GM04503 (cell line): ENCODE measurements at regions not wholly inside any gene's neighbourhood (a gene's known extent, or its start where the extent isn't known, plus 50 kb on each side); places are given as distances from the start of the nearest gene placed in this dataset.
"Not testable (repeated sequence)": the region's sequence is repeated elsewhere in the genome, so short reads cannot be mapped to it uniquely, and the experiment has no call there.

Experiments
- DNase-seq: peaks from one replicate; pipeline ENCODE4 v3.0.0-alpha.2; 2012; ENCODE audit warnings: low read depth

DNA sequence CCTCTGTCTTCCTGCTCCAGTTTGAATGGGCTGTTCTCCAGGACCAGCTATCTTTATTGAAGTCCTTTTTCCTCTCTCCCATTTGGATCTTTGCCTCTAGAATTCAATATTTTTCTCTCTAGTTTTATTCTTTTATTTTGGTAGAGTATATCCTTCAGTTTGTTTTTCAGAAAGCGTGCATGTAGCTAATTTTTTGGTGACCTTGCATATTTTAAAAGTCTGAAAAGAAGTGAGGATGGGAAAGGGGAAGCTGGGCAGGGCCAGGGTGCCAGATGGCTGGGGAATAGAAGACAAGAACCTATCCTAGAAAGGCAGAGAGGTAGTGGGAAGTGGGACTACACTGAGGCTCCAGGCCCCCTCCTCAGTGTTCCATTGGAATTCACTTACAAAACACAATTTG lies 95.0 kb upstream of the ZBED5 start:
- DNase-seq, result no peak

DNA sequence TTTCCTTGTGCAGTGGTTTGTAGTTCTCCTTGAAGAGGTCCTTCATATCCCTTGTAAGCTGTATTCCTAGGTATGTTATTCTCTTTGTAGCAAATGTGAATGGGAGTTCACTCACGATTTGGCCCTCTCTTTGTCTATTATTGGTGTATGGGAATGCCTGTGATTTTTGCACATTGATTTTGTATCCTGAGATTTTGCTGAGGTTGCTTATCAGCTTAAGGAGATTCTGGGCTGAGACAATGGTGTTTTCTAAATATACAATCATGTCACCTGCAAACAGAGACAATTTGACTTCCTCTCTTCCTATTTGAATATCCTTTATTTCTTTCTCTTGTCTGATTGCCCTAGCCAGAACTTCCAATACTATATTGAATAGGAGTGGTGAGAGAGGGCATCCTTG lies 90.1 kb upstream of the ZBED5 start:
- not testable (repeated sequence) for DNase-seq

DNA sequence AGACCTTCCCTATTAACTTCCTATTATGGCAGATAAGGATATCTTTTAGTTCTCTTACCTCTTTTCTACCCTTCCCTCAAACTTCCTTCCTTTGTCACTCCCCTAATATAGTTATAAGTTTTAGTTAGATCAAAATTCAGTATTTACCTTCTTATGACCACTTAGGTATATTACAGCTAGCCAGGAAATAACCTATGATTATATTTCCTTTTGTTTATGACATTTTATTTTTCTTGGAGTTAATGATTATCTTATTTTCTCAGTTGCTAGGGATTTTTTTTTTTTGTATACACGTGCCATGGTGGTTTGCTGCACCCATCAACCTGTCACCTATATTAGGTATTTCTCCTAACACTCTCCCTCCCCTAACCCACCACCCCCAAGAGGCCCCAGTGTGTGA lies 88.2 kb upstream of the ZBED5 start:
- no peak for DNase-seq

DNA sequence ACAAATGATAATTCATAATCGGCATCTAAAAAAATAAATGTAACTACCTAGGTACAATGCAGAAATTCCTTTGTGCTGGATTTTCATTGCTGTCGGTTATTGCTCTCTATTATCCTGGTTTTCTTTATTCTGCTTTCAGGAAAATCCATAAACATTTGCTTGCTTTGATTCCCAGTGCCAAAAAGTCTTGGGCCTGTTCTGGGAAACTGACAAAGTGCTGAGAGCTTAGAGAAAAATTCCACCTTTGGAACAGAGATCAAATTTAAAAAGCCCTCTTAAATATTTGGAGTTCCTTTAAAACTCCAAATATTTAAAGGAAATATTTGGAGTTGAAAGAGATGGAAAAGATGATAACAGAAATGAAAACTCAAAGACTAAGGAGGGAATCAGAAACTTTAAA lies 87.3 kb upstream of the ZBED5 start:
- DNase-seq, result no peak

DNA sequence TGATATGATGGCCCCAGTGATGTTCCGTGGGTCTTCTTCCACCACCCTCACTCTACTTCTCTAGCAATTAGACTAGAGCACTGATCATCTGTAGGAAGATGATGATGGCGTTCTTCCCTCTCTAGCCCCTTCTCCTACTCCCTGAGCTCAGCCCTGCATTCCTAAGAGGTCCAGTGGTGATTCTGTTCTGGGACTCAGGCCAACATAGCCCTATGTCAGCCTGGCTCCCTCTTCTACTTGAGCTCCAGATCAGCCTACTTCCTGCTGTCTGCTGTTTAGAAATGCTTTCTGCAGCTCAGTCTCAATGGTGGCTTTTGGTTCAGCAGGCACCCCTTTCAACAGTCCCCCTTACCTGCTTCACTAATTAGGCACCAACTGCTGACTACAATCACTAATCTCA lies 86.1 kb upstream of the ZBED5 start:
- DNase-seq, result no peak

DNA sequence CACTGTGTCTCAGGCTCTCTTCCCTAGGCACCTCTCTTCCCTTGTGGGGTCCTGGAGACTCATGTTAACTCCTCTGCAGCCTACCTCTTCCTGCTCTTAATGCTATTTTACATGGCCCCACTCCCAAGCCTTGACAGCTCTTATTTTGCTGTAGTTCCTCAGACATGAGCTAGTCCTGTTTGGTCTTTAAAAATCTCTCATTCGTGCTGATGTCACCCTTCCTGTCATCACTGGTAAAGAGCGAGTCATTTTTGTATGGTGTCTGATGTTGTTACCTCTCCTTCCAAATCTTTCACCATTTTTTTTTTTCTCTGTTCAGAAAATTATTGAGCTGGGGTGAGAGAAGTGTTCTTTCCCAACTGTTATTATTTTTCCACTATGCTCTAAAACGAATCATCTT lies 84.8 kb upstream of the ZBED5 start:
- no peak for DNase-seq

DNA sequence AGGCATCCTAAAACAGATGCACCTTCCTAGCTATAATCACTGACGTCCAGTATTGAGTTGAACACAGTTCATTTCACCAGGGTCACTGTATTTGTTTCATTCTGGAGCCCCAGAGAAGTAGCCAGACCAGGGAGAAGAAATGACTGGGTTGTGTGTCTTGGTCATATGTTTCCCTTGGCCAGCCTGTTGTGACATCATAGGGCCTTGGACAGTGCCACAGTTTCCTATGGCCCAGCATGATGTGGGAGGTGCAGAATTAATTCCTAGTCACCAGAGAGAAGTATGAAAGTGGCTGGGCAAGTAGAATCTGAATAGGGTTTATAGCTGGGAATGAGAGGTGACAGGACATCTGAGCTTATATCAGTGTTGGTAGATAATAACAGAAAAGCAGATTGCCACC lies 84.0 kb upstream of the ZBED5 start:
- no peak for DNase-seq

DNA sequence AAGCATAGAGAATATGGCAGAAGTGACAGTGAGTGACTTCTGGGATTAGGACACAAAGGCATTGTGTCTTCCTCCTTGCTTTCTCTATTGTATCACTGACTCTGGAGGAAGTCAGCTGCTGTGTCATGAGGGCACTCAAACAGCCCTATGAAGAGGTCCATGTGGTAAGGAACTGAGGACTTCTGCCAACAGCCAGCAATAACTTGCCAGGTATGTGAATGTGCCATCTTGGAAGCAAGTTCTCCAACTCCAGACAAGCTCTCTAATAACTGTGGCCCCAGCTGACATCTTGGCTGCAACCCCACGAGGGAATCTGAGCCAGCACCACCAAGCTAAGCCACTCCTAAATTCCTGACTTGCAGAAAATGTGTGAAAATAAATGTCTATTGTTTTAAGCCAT lies 83.6 kb upstream of the ZBED5 start:
- no peak for DNase-seq

DNA sequence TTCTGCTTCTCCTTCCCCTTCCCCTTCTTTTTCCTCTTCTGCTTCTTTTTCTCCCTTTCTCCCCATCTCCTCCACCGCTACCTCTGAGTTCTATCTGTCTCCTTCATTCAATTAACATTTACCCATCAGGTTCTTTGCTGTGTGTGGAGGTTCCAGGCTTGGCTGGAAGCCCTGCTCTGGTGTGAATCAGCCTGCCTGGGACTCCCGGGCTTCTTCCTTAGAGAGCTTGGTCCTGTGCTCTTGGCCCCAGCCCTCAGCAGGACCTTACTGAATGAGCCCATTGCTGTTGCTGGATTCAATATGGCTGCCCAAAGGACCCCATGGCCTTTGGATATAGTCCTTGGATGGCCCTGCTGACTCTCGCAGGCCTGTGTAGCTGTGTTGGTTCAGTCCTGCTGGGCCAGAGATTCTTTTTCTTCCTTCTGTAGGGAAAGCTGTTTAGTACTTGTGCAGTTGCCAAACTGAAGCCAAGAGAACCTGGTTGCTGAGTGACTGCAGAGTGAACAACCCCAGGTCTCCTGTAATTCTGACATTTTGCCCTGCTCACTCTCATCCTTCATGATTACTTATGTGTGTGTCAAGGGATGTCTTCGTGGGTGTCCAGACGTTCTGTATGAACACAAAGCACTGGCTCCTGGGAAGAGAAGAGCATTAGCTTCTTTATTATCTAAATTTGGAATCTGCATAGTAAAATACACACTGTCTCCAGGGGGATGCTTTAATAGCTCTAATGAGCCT lies 81.0 kb upstream of the ZBED5 start:
- DNase-seq, result no peak

DNA sequence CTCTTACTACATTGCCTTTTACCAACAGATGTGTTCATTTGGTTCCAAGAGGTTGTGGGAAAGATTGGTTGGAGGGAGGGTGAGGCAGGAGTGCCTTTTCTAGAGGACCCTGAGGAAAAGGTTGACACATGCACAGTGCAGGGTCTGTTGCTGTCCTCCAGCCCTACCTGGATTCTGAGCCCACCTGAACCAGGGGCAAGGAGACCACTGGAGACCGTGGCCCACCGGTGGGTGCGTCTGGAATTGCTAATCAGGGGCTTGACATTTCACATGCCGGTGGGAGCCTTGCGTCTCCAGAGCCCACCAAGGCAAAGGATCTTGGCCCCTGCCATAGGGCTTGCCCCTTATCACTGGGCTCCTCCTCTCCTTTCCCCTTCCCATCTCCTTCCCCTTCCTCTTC lies 80.4 kb upstream of the ZBED5 start:
- DNase-seq, result no peak

DNA sequence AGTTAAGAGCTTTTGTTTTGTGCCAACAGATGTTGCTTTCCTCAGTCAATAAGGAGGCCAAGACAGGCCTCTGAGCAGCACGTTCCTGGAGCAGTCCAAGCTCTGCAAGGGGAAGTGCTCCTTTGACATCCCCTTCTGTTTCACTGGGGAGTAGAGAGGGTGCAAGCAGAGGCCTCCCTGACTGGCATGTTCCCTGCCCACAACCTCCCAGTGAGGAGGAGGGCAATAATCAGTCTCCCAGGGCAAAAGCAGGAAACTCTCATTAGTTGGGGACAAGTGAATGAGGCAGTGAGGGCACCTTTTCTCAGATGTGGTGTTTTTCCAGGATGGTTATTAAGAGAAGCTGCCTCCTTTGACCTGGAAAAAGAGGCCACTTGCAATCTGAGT lies 79.5 kb upstream of the ZBED5 start:
- no peak for DNase-seq

DNA sequence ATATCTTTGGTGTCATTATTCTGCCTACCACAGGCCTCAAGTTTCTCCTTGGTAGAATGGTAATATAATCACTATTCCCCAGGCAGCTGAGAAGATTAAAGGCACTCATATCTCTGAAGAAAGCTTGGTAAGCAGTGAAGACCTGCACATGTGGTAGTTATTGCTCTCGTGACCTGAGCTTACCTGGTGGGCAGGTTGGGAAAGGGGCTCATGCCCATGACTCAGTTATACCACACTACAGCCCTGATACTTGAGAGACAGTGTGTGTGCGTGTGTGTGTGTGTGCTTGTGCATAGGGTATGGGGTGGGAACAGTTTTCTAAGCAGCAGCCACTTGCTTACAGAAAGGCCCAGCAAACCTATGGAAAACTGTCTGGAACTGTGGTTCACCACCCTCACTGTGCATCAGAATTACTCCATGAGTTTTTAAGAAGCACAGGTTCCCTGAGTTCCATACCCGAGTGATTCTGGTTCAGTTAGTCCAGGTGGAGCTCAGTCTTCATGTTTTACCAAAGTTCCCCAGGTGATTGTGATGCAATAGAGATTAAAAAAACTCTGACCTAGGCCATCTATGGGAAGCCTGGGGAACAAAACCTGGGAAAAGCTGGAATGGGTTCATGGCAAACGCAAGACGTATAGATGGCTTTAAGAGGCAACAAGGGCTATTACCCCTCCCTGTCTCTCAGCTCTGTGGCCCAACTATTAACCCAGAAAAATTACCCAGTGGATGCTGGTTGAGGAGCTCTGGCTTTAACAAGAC lies 79.0 kb upstream of the ZBED5 start:
- no peak for DNase-seq

DNA sequence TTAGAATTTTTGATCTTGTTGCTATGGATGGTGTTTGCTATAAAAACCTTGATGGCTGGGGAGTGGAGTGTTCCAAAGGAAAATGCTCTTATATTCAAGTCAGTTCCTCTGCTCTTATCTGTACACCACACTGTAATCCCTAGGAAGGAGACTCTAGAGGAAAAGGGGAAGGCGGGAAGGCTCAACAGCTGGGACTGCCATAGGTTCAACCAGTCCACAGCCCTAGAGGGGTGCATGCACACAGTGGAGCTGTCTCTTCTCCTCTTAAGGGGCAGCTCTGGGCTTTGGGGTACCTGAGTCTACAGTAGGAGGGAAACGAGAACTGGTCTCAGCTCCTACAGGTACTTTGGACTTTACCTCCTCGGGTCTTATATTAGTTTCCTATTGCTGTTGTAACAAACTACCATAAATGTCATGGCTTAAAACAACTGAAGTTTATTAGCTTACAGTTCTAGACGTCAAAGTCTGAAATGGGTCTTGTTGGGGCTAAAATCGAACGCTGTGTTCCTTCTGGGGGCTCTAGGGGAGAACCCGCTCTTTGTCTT lies 77.2 kb upstream of the ZBED5 start:
- DNase-seq, result no peak

DNA sequence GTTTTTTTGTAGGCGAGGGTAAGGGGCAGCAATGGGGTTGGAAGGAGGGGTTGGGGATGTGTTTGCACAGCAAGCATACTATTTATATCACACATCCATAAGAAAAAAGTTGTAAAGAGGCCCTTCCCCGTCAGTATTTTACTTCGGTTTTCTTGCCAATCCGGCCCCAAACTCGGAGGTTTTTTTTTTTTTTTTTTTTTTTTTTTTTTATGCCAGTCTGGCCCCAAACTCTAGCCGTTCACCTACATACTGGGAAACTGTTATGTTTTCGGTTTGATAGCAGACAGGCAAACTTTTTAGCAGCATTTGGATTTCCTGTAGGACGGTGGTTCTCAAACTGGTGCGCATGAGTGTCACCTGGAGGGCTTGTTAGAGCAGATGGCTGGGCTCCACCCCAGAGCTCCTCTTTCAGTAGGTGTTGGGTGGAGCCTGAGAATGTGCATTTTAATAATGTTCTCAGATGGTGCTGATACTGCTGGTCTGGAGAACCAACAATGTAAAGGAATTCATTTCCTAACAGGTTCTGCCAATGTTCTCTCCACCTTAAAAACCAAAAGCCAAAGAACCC lies 76.5 kb upstream of the ZBED5 start:
- no peak for DNase-seq

DNA sequence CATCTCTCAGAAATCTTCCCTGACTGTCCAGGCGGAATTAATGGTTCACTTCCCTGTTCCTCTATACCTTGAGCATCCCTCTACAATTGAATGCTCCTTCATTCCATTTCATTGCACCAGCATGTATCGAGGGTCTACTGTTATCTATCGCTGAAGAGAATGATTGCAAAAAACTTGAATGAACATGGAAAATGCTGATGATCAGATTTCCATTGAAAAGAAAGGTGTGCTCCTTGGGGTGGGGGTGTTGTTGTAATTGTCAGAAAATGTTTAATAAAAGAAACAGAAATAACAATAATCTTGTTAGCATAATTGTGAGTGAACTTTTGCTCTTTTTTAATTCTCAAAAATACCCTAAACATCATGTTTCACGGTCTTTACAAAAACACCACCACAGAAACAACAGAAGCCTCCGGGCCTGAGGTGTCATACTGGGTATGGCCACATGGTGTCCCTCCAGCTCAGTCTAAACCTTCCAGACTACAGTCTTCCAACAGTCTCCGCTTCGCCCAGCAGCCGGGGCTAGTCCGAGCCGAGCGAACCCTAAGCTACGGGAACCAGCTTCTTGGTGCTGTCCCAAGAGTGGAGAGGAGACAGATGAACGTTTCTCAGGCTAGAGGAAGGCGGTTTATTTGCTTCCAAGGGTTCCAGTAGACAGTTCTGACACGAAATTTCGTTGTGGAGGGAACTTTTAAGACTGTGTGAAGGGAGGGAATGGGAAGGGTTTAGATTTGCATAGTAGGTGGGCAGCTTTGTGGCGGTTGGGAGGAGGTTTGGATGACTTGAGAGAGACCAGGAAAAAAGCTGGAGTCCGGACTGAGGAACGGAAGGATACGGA lies 75.8 kb upstream of the ZBED5 start:
- DNase-seq, result peak; percentile 78

DNA sequence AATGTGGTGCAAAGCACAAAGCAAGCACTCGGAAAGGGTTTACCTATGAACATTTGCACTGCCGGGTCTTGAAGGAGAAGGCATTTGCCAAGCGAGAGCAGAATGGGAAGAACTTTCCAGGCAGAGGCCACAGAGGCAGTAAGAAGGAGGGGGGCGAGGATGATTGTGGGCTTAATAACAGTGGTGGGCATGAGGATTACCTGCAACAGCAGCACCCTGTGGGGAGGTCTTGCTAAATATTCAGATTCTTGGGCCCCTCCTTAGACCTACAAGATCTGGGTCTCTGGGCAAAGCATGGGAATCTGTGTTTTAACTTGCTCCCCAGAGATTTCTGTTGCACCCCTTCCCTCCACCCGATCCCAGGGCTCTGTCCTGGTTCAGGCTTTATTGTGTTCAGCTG lies 75.1 kb upstream of the ZBED5 start:
- no peak for DNase-seq

DNA sequence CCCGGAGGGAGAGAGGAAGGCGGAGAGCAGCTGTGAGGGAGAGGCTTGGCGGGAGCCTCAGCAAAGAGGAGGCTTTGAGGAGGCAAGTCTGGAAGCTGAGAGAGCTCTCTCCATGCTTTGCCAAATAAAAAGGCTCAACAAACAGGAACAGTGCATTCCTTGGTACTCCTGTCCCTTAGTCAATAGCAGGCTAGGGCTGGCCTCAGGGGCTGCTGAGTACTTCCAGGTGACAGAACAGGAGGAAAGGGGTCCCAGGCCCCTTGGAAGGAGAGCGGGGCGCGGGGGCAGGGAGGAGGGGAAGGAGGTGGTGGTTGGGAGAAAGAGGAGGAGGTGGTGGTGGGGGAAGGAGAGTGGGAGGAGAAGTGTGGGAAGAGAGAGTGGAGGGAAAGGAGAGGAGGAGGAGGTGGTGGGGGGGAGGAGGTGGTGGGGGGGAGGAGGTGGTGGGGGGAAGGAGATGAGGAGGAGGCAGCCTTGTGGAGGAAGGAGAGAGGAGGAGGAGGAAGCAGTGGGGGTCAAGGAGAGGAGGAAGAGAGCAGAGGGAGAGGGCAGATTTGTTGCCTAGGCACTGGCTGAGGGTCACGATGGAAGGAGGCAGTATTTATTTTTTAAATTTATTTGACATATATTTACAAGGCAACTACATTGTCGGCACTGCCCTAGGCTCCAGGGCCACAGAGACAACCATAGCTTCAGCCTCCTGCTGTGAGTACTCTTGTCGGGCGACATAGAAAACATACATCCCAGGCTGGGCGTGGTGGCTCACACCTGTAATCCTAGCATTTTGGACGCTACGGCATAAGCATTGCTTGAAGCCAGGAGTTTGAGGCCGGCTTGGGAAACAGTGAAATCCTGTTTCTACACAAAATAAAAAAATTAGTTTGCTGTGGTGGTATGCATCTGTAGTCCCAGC lies 74.2 kb upstream of the ZBED5 start:
- no peak for DNase-seq

DNA sequence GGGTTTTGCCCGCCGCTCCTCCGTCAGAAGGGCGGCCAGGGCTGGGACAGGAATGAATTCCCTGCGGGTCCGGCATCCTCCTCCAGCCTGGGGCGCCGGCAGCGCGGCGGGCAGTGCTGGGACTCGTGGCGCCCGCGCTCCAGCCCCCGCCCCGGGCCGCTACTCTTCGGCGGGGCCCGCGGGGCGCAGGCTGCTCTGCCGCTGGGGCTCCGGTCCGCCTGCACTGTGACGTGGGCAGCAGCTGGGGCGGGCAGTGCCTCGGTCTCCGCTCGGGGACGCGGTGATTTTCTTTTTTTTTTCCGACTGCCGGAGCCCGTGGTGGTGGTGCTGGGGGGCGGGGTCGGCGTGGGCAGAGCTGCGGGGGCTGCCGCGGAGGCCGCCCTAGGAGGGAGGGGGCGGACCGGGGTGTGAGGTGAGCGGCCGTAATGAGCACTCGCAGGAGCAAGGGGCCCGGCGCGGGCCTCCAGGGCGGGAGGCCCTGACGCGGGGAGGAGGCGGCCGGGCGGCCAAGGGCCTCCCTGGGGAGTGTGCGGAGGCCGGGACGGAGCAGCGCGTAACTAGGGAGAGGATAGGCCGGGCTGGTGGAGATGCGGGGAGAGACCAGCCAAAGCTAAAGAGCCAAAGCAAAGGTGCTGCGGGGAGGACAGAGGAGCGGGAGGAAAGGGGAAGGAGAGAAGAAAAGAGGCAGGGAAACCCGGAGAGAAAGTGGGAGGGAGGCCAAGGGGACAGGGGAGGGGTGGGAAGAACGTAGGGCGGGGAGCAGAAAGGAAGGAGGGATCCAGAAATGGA lies 73.3 kb upstream of the ZBED5 start:
- no peak for DNase-seq

DNA sequence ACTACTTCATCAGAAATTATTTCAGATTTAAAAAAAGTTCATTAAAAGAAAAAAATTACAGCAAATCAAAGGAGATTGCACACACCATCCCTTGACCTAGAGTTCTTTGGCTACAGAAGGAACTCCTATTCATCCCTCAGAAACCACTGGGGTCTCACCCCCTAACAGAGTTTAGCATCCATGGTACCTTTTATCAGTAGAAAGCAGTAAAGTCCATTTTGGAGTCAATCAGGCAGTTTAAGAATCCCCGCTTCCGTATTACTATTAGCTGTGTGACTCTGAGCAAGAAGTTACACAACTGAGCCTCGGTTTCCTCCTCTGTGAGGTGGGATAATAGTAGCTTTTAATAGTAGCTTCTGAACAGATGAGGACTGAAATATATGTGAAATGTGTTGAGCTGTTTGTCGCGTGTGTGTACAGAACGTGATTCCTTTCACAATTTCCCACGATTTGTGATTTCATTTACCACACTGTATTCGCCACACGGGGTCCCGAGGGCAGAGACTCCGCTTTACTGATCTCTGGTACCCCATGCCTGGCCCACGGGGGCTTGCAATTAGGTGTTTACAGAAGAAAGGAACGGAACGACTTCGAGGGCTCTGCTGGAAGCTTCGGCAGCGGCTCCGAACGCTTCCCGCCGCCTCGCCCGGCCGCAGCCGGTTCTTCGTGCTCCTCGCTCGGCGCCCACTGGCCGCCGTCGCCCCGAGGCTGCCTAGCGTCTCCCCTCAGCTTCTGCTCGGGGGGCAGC lies 72.5 kb upstream of the ZBED5 start:
- no peak for DNase-seq

DNA sequence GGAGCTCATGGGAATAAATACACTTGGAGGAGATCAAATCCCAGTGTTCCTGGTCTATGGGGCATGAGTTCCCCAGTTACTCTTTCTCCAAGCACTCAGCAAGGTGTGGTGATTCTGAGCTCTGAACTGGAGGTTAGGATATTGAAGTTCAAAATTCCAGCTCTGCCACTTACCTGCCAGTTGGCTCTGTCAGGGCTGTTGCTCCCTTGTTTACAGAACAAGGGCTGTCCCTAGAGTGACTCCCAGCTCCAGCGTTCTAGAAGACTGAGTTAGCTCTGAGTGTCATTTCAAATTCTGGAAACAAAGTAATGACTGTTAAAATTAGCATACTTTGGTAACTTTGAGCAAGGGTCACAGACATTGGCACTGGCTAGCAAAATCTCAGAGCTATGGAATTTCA lies 69.7 kb upstream of the ZBED5 start:
- DNase-seq, result no peak
